ENCODE measurements at regions not wholly inside any gene's neighbourhood (a gene's known extent, or its start where the extent isn't known, plus 50 kb on each side); places are given as distances from the start of the nearest gene placed in this dataset.

- H3K27ac ChIP-seq (ENCODE audit: control insufficient read depth, insufficient read depth, low read length): no peak overlapping the region
- dilution Hi-C loops (cut with MboI; ENCODE audit: extremely low pct_ligation_motif_present, low sequenced_read_pairs): no loop called here
- H4K20me1 ChIP-seq (ENCODE audit: control insufficient read depth, extremely low read depth, insufficient read depth, low read length): no peaks in the 10 kb centered on the region
- no peaks in the 10 kb centered on the region for H3K4me1 ChIP-seq (ENCODE audit: control insufficient read depth, extremely low read depth, insufficient read depth, low read length)
- H3K9me3 ChIP-seq (ENCODE audit: control insufficient read depth, low read depth, low read length): no peaks in the 10 kb centered on the region
- no peaks in the 10 kb centered on the region for H3K79me2 ChIP-seq (ENCODE audit: control insufficient read depth, insufficient read depth, low read length)
- peaks cover 23% of the 10 kb centered on the region for H3K27me3 ChIP-seq (ENCODE audit: control insufficient read depth, extremely low read depth, insufficient read depth, low read length)
- no peaks in the 10 kb centered on the region for H3K36me3 ChIP-seq (ENCODE audit: control insufficient read depth in 2 of 2, extremely low read depth in 1 of 2, insufficient read depth in 2 of 2, low read length in 2 of 2)
- H3K9me1 ChIP-seq (ENCODE audit: control insufficient read depth, extremely low read depth, insufficient read depth, low read length): no peaks in the 10 kb centered on the region
- FAIRE-seq: no peak
- no peak overlapping the region for H3K4me2 ChIP-seq (ENCODE audit: control insufficient read depth, extremely low read depth, insufficient read depth, low read depth, low read length)
- no peak overlapping the region for H3K9ac ChIP-seq (ENCODE audit: control insufficient read depth, extremely low read depth, insufficient read depth, low read length)
- no peak overlapping the region for H2AFZ ChIP-seq (ENCODE audit: control insufficient read depth, low read length)
- no peak overlapping the region for H3K4me3 ChIP-seq (ENCODE audit: control insufficient read depth in 2 of 3, extremely low read depth in 1 of 3, insufficient read depth in 2 of 3, low read depth in 1 of 3, low read length in 3 of 3)
- no peak for TF ChIP-seq CTCF (optimal IDR thresholded peaks at IDR 0.05 in 1 of 3, IDR thresholded peaks at IDR 0.05 in 1 of 3, conservative IDR thresholded peaks at IDR 0.05 in 1 of 3; ENCODE audit: extremely low read depth in 1 of 3, insufficient read depth in 2 of 3, low read length in 3 of 3)
- TF ChIP-seq EZH2 (IDR thresholded peaks at IDR 0.05; ENCODE audit: low read length): no peak
- no peak for DNase-seq (ENCODE audit: low read depth, low spot score)
These were observed 122.8 kb downstream of the MTX3 start for GRCh38 chr5:79868163-79868670.

GRCh38 chr5:79865579-79865978 is 125.5 kb downstream of the MTX3 start:
- Histone ChIP-seq H3K79me2 (ENCODE audit: control insufficient read depth, insufficient read depth, low read length) (no peaks in the 10 kb centered on the region), H3K9me3 (ENCODE audit: control insufficient read depth, low read depth, low read length) (no peaks in the 10 kb centered on the region), H3K4me1 (ENCODE audit: control insufficient read depth, extremely low read depth, insufficient read depth, low read length) (no peaks in the 10 kb centered on the region), H3K4me2 (ENCODE audit: control insufficient read depth, extremely low read depth, insufficient read depth, low read depth, low read length) (no peak overlapping the region), H4K20me1 (ENCODE audit: control insufficient read depth, extremely low read depth, insufficient read depth, low read length) (no peaks in the 10 kb centered on the region), H3K36me3 (ENCODE audit: control insufficient read depth in 2 of 2, extremely low read depth in 1 of 2, insufficient read depth in 2 of 2, low read length in 2 of 2) (no peaks in the 10 kb centered on the region), H2AFZ (ENCODE audit: control insufficient read depth, low read length) (no peak overlapping the region), H3K27me3 (ENCODE audit: control insufficient read depth, extremely low read depth, insufficient read depth, low read length) (peaks cover 7% of the 10 kb centered on the region), H3K27ac (ENCODE audit: control insufficient read depth, insufficient read depth, low read length) (no peak overlapping the region), H3K9ac (ENCODE audit: control insufficient read depth, extremely low read depth, insufficient read depth, low read length) (no peak overlapping the region), H3K4me3 (ENCODE audit: control insufficient read depth in 2 of 3, extremely low read depth in 1 of 3, insufficient read depth in 2 of 3, low read depth in 1 of 3, low read length in 3 of 3) (no peak overlapping the region), H3K9me1 (ENCODE audit: control insufficient read depth, extremely low read depth, insufficient read depth, low read length) (no peaks in the 10 kb centered on the region)
- TF ChIP-seq EZH2 (IDR thresholded peaks at IDR 0.05; ENCODE audit: low read length) (no peak), CTCF (optimal IDR thresholded peaks at IDR 0.05 in 1 of 3, IDR thresholded peaks at IDR 0.05 in 1 of 3, conservative IDR thresholded peaks at IDR 0.05 in 1 of 3; ENCODE audit: extremely low read depth in 1 of 3, insufficient read depth in 2 of 3, low read length in 3 of 3) (no peak)
- no peak for FAIRE-seq
- DNase-seq (ENCODE audit: low read depth, low spot score): no peak
- dilution Hi-C loops (cut with MboI; ENCODE audit: extremely low pct_ligation_motif_present, low sequenced_read_pairs): no loop called here

Data from keratinocyte (primary cell).